ENCODE measurements at regions not wholly inside any gene's neighbourhood (a gene's known extent, or its start where the extent isn't known, plus 50 kb on each side); places are given as distances from the start of the nearest gene placed in this dataset.

DNA sequence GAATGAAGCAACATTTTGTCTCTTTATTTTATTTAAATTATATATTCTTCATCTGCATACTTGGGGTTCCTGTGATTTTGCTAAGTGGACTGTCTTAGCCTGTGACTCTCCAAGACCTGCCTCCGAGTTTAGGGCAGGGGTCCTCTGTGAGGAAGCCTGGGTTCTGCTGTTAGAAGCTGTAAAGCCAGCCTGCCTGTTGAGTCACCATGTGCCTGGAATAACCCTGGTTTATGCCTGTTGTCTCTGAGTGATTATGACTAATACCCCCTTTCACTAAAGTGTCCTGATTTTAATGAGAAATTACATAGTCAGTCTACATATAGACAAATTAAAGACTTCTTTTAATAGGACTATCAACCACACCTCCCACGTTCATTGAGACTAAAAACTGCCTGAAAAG lies 369.1 kb downstream of the ZNF521 start:
- no peak for DNase-seq (ENCODE audit: low read depth in 3 of 3, low spot score in 1 of 3)

DNA sequence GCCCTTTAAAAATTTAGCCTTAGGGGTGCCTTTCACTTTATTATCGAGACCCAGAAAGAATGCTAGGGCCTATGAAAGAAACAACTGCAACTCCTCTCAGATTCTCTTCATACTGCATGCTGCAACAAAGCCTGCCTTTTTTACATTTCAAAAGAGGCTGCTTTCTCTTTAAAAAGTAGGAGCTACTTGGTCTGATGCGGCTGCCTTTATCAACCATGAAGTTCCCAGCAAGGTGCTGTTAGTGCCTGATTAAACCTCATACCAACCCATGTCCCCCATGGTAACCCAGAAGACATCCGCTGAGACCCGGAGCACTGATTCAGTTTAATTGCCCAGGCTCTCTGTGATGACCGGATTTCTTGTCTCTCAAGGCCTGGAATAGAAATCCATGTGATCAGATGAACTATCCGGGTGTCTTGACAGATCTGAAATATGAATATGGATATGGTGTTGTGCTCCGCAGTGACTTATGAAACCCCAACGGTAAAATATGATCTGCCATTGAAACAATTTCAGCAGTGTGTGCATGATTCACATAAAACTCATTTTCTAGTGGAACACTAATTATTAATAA lies 368.3 kb downstream of the ZNF521 start:
- no peak for DNase-seq (ENCODE audit: low read depth in 3 of 3, low spot score in 1 of 3)

DNA sequence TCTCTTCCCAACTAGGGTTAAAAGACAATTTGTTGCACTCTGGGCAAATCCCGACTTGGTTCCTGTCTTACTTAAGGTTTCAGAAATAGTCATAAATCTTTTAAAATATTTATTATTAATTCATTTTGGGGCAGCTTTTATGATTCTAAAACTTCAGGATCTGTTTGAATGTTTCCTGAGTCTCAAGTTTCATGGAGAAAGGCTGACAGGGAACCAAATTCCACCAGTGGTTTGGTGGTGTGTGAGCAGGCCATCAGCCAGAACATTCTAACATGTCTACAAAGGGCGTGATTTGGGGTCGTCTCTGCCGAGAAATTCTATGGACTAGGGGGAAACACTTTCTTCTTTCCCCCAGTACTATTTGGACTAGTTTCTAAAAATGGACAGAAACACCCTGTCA lies 366.4 kb downstream of the ZNF521 start:
- no peak for DNase-seq (ENCODE audit: low read depth in 3 of 3, low spot score in 1 of 3)

DNA sequence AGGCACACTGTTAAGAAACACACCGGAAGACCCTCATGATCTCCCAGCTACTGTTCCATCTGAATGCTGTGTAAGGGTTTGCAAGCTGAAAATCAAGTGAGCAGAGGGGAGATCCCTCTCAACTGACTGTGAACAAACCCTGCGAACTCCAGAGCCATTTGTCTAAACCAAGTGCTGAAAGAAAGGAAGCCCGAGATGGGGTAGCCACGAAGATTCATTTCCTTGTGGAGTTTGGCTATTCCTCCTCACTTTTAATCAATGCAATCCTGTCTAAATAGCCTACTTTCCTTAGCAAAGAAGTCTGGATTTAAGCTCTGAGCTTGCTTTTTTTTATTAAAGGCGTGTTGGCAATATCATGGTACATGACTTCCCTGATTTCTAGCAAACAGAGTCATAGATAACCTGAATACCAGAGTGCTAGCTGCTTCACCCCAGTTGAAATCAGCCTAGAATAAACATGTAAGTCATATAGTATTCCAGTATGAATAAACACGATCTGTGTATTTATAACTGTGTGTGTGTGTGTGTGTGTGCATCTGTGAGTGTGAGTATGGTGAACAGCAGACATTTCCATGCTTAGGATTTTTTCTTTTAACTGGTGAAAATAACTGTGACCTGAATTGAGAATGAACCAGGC lies 365.2 kb downstream of the ZNF521 start:
- no peak for DNase-seq (ENCODE audit: low read depth in 3 of 3, low spot score in 1 of 3)

DNA sequence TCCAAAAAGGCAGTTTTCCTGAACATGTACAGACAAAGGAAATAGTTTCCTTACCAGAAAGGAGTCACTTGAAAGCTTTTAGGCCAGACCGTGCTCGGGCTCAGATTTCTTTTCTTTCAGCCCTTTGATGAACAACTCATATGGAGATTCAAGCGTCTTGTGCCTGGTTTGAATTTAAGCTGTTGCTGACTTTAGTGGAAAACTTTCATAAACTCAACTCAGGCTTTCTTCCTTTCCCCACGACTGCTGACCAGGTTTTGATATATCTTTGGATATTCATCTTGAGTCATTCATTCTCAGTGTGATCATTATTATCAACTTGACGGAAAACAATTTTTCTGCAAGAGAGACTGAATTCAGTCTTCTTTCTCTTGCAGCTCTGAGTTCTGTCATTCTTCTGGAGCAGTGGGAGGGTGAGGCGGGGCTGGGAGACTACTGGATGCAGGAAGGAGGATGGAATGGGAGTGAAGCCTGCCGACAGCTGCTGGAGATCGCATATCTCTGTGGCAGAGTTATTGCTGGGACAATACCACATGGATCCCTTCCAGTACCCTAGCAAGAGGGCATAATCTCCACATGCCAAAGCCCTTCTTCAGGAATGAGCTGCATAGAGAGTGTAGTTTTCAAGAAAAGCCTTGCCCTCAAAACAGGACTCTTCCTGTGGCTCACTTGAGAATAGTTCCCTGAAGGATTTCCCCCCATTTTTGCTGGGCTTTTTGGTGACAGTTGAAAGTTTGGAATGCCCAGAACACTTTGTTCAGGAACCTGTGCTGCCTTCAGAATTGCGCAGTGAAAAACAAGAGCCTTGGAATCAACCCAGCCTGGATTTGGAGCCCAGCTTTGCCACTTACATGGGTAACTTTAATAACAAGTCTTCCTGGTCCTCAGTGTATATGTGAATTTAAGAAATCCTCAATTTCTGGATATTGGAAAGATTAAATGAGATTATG lies 364.4 kb downstream of the ZNF521 start:
- DNase-seq (ENCODE audit: low read depth in 3 of 3, low spot score in 1 of 3), result no peak

DNA sequence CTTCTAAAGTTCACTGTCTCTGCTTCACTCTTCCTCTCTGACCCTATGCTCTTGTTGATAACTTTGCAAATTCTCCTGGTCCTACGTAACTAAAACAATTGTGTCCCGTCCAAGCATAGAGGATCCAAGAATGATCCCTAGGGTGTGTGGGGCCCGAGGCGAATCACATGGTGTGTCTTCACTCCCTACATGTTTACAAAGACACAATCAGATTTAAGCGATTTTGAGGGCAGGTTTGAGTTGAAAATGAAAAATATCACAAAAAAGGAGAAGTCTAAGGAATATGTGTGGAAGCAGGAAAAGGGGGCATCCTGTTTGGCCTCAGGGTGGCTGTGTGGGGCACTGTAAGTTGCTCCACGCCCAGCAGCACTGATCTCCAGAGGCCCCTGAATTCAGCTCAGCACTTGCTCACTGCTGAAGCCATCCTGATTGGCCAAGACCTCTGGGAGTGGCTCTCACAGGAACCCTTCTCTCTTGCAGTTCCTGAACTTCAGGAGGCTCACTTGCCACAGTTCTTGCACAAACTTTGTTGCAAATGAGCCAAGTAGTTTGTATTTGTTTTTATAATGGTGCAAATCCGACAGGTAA lies 363.6 kb downstream of the ZNF521 start:
- DNase-seq (ENCODE audit: low read depth in 3 of 3, low spot score in 1 of 3), result no peak

DNA sequence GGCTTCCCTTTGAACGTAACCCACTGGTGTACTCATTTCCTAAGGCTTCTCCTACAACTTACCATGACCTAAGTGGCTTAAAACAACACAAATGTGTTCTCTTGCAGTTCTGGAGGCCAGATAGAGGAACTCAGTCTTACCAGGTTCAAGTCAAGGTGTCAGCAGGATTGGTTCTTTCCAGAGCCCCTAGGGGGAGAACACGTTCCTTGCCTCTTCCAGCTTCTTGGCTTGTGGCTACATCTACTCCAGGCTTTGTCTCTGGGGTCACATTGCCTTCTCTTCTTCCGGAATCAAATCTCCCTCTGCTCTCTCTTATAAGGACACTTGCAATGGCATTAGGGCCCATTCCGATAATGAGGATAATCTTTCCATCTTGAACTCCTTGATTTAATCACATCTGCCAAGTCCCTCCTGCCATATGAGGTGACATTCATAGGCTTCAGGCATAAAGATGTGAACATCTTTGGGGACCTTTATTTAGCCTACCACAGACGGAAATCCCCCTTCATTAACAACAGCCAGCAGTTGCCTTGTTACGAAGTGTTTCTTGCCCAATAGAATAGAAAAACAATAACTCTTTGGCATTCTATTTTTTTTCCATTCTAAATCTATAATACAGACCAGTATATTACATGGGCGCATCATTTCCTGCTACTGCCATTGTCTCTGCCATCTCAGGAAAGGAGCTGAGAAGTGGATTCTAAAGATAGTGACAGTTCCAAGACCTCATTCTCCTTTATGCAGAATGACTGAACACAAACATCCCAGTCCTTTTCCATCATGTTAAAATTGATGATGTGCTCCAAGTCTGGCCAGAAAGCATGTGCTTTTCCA lies 362.0 kb downstream of the ZNF521 start:
- DNase-seq (ENCODE audit: low read depth in 3 of 3, low spot score in 1 of 3), result no peak

DNA sequence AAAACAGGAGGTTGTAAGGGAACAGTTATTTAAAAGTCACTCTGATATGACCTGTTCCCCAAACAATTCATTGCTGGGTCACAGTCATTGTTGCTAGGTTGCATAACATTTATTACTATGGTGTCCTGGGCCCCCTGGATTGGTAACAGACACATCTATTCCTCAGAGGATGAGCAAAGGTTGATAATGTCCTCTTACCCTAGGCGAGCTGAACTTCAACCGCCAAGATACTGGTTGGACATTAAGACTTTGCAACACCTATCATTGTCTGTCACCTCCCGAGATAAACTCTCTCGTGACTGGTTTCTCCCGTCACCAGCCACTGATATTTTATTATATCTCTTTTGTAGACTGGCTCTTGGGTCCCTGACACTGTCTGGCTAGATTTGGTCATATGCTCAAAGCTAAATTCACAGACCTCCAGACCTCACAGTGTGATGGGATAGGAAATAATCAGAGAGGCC lies 361.3 kb downstream of the ZNF521 start:
- DNase-seq (ENCODE audit: low read depth in 3 of 3, low spot score in 1 of 3), result no peak

DNA sequence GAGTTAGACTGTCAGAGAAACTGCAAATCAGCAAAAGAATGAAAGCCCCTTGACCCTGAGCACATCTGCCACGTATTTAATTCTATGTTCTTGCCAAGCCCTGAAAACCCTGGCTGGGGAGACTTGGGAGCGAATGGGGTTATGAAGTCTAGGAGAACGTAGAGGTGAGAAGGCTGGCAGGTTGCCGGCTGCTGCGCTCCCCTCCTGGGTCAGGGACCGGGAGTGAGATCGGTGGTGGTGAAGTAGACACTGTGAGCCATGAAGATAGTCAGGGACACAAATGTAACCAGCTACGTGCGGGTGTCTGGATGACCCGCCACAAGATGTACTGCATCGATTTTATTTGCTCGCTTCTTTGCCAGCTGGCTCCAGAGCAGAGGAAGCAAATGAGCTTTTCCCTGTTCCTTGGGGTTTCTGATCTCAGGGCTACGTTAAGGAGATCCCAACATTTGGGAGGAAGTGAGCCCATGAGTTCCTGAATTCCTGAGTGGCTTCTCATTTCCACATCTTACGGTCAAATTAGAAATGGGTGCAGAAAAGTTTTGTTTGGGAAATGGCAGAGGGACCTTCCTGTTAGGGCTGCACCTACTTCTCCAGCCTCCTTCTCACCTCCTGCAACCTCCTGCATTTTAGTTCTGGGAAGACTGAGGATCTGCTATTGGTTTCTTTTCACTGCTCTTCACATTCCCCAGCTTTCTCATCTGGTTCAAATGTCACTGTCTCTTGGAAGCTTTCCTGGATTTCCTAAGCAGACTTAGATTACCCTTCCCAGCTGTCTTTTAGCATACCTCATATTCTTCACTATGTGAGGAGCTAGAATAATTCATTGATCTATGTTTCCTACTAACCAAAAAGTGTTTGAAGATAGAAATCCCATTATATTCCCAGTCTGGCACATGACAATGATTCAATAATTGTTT lies 360.6 kb downstream of the ZNF521 start:
- no peak for DNase-seq (ENCODE audit: low read depth in 3 of 3, low spot score in 1 of 3)

DNA sequence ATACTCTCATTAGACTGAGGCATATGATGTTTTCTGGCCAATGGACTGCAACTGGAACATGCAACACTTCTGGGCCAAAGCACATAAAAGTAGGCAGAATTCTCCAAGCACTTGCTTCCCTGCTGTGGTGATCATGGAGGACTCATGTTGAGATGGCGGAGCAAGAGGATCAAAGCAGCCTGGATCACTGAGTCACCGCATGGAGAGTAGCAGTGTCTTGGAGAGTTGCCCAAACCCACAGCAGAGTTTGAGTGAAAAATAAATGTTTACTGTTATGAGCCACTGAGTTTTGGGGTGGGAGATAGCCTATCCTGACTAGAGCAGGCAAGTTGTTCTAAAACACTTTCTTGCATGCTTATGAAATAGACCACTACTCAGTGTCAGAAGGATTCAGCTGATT lies 359.5 kb downstream of the ZNF521 start:
- no peak for DNase-seq (ENCODE audit: low read depth in 3 of 3, low spot score in 1 of 3)

DNA sequence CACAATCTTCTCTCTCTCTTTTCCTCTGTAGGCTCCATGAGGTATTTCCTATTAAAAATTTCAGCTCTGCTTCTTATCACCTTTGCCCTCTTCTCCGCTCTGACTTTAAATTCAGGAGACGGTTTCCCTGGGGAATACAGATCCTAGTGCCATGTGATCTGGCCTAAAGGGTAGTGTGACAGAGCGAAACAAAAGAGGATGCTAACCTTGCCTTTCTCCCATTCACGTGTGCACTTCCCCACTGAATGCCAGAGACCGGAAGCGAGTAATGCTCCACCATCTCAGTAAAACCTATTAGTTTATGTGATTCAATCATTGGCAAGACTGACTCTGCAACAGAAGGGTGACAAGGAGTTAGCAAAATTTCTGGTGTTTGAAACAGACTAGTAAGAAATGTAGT lies 358.3 kb downstream of the ZNF521 start:
- DNase-seq (ENCODE audit: low read depth in 3 of 3, low spot score in 1 of 3), result no peak

DNA sequence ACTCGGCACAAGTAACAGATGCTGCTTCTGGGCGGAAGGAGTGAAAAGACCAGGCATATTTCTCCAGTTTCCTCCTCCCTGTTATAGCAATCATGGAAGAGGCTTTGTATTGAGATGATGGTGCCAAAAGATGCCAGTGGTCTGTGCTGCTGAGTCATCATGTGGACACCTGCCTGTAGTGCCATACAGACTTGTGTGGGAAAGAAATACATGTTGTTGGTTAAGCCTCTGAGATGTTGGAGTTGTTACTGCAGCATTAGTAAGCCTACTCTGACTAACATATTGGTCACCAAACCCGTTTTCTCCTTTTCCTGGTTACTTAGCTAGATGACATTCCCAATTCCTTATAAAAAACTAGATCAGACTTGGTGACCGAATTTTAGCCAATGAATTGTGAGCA lies 356.9 kb downstream of the ZNF521 start:
- DNase-seq (ENCODE audit: low read depth in 3 of 3, low spot score in 1 of 3), result no peak

DNA sequence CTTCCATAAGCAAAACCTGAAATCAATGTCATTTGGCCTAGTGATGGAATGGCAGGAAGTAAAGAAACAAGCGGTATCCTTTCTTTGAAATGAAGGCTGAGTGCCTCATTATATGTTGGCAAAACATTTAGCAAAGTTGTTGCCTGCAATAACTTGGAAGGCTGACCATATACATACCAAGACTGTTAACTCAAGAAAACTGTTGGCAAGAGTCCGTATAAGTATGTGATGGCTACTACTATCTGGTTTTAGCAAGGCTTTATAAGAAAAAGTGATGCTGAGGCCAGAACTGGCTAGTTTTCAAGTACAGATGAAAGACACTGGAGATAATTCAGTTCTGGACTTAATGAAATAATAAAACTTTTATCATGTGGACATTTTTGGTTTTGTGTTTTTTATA lies 356.2 kb downstream of the ZNF521 start:
- no peak for DNase-seq (ENCODE audit: low read depth in 3 of 3, low spot score in 1 of 3)

DNA sequence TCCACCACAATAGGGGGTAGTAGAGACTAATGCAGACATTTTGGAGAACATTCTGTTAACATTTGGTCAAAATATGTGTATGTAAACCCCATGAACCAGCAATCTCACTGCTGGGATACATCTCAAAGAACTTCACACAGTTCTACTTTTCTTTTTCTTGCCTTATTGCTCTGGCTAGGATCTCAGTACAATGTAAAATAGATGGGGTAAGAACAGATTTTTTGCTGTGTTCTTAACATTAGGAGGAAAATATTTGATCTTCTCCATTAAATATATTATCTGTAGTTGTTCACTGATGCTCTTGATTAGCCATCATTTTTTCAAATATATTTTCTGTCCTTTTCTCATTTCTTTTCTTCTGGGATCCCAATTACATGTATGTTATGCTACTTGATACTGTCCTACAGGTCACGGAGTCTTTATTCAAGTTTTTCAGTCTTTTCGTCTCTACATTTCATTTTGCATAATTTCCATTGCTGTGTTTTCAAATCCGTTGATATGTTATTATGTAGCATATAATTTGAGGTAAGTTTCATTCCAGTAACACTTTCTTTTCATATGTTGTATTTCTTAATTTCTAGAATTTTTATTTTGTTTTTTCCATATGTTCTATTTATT lies 352.2 kb downstream of the ZNF521 start:
- DNase-seq (ENCODE audit: low read depth in 3 of 3, low spot score in 1 of 3), result no peak

DNA sequence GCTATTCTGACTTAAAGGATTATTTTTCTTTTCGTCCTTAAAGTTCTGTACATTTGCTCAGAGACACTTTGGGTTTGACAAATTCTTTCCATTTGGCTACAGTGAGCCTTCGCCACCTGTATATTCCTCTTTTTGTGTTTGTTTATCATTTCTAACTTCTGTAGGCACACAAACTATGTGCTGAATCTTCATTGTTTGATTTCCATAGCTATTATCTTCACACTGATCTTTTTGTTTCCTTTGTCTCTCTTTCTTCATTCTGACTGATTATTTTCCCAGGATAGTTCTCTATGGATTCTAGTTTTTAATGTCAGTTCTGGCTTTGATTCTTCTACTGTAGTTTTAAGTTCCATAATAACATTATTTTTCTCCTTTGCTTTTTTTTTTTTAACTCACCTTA lies 350.2 kb downstream of the ZNF521 start:
- DNase-seq (ENCODE audit: low read depth in 3 of 3, low spot score in 1 of 3), result no peak

DNA sequence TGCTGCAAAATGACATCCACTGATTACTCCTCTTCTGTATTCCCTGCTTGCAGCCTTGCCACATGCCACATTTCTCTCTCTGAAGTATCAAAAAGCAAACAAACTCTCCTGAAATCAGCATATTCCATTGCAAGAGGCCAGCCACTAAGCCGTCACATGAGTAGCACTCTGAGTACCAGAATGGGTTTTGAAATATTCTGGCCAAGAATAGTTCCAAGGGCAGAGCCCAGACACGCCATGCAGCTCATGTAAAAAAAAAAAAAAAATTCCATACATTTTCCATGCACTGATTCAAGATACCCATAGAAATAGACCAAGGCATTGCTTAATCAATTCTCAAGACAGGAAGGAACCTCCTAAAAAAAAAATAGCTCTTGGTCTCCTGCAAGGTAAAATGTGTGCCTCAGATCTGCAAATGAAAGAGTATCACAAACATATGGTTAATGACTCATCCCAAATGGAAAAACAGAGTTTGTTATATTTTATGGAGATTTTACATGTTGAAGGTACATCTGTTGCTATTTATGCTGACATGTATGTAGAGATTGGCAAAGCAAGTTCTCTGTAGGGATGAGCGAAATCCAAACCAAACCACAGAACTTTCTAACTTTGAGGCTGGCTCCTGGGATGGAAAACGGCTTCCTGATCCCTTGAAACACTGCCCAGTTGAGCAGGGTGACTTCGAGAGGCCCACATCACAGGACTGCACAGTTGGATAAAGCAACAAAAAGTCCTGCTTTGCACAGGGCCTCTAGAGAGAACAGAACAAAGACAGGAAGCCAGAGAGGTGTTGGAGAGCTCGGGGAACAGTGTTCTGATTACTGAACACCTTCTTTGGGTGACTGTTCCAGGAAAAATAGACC lies 346.2 kb downstream of the ZNF521 start:
- no peak for DNase-seq (ENCODE audit: low read depth in 3 of 3, low spot score in 1 of 3)

DNA sequence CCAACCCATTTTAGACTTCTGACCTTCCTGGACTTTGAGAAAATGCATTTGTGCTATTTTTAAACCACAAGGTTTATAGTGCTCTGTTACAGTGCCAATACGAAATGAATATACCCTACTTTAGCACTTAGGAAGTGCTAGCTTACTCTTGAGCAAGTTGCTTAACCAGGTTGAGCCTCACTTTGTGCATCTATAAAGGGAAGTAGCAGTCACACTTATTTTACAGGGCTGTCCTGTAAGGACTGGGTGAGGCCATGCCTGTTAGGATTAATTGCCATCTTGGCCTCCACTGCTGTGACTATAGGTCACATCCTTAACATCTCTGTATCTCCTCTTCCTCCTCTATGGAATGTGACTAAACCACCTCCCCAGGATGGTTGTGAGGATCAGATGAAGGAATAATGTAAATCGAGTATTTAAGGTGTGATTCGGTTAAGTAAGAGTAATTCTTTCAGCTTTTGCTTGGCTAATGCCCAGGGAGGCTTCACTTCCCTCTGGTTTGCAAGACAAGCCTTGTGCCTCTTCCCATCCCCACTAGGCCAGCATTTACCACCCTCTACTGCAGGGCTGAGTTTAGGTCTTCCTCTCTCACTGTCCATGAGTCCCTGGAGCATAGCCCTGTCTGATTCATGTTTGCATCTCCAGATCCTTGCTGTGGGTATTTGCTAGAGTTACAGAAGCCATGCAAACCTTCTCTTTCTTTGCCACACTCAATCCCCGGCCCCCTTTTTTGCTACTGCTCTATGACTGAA lies 341.2 kb downstream of the ZNF521 start:
- DNase-seq (ENCODE audit: low read depth in 3 of 3, low spot score in 1 of 3), result no peak
